Kidney (tissue), 13 donors: ENCODE measurements at regions not wholly inside any gene's neighbourhood (a gene's known extent, or its start where the extent isn't known, plus 50 kb on each side); places are given as distances from the start of the nearest gene placed in this dataset.

Source experiments
- DNase-seq, 5 donors: peaks; one replicate each; pipeline ENCODE4 v3.0.0-alpha.2; 2013 to 2020
- FAIRE-seq: peaks from 2 replicates; lab custom pipeline; 2012; peaks lifted over from hg19 to GRCh38; lab: Jason Lieb, UNC
- H3K27ac ChIP-seq, 2 donors: one replicate each; pipeline ENCODE4 v1.7.0; 2013; ENCODE audit warnings: low read depth in 2 of 2, low read length in 2 of 2, inconsistent platforms in 1 of 2
- H3K27me3 ChIP-seq: one replicate; pipeline ENCODE4 v1.7.1; 2013; ENCODE audit warnings: low read length, inconsistent platforms; ENCODE audit not compliant: control insufficient read depth, insufficient read depth
- H3K36me3 ChIP-seq, 3 donors: one replicate each; pipeline versions ENCODE4 v1.7.0 to v1.7.1; 2013; ENCODE audit warnings: low read length in 3 of 3, control low read depth in 1 of 3, inconsistent platforms in 1 of 3; ENCODE audit not compliant: insufficient read depth in 3 of 3, control insufficient read depth in 2 of 3
- H3K4me1 ChIP-seq, 3 donors: one replicate each; pipeline versions ENCODE4 v1.7.0 to v1.7.1; 2013; ENCODE audit warnings: low read length in 3 of 3, inconsistent platforms in 1 of 3, low read depth in 1 of 3; ENCODE audit not compliant: control insufficient read depth in 2 of 3, insufficient read depth in 2 of 3
- H3K4me3 ChIP-seq, 3 donors: one replicate each; pipeline versions ENCODE4 v1.7.0 to v1.8.1; 2013; ENCODE audit warnings: low read length in 3 of 3, control low read depth in 1 of 3, inconsistent platforms in 1 of 3
- H3K9ac ChIP-seq, 3 donors: one replicate each; pipeline versions ENCODE4 v1.7.0 to v1.7.1; 2013; ENCODE audit warnings: low read length in 3 of 3, control low read depth in 1 of 3, inconsistent platforms in 1 of 3
- H3K9me3 ChIP-seq, 3 donors: one replicate each; pipeline versions ENCODE4 v1.7.0 to v1.7.1; 2013; ENCODE audit warnings: low read length in 3 of 3, control low read depth in 1 of 3, inconsistent platforms in 1 of 3; ENCODE audit not compliant: control insufficient read depth in 2 of 3, insufficient read depth in 1 of 3
- CTCF ChIP-seq: IDR thresholded peaks from 3 replicates; pipeline ENCODE4 v1.5.1; 2012; ENCODE audit warnings: mild to moderate bottlenecking, moderate library complexity, borderline replicate concordance; ENCODE audit not compliant: insufficient read depth; ENCODE audit errors: extremely low read depth
- intact Hi-C: fragments of 100-400 bp; cut with DNase I; formaldehyde crosslinking; loops from one replicate; pipeline ENCODE4 v1.11.1; 2022
- donor health status: control.
- donor health status: control.
- donor health status: control.
- donor health status: control.
- donor health status: control.
- donor health status: DM: yes; HTN: yes; CAD: no.
- donor health status: Normal renal cell carcinoma (clear cell type).

DNA sequence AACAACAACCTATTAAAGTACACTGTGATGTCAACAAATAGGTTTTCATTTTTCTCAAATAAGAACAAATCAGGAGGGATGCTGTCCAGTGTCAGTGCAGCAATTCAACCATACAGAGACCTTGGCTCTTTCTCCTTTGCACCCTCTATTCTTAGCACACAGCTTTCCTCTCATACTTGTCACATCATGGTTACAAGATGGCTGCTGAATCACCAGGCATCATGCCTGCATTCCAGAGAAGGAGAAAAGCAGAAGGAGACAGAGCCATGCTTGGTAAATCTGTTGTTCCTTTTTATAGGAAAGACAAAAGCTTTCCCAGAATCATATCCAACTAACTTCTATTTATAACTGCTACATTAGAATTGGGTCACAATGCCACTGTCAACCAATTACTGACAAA, 124.7 kb upstream of the VLDLR start:
- Histone ChIP-seq H3K27ac (no peak overlapping the region), H3K9ac (no peak overlapping the region), H3K4me3 (no peak overlapping the region), H3K27me3 (no peaks in the 10 kb centered on the region), H3K36me3 (no peaks in the 10 kb centered on the region), H3K9me3 (no peaks in the 10 kb centered on the region), H3K4me1 (no peaks in the 10 kb centered on the region)
- no peak for DNase-seq
- intact Hi-C loops, result no loop called here
- FAIRE-seq, result no peak
- no peak for TF ChIP-seq CTCF

DNA sequence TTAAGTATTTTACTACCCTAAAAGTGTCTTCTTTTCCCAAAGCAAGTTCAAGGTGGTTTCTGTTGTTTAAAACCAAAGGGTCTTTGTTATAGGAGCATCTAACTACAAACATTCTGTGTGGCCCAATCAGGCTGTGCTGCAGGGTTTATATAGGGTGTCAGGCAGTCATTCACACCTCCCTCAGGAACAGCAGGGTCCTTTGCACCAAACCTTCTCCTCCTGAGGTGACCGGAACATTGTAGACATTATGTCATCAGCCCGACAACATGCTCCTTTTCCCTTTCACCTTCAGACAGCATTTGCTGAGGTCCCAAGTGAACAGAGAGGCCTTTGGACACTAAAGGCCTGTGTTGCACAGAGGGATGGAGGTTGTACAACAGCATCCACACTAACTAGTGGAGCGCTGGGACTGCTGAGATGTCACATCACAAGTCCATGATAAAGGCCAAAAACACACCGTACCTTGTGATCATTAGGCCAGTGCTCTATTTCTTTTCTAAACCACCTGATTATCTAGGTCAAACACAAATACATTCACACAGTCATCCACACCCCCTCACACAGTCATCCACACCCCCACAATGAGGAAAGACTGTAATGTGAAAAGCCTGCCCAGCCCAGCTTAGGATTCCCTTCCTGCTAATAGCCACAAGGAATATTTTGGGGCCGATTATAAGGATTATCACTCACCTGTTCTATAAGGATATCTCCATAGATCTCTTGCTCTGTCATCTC, 123.8 kb upstream of the VLDLR start:
- intact Hi-C loops, result no loop called here
- no peaks in the 10 kb centered on the region for H3K36me3 ChIP-seq
- no peak overlapping the region for H3K4me3 ChIP-seq
- TF ChIP-seq CTCF, result no peak
- H3K9ac ChIP-seq, result no peak overlapping the region
- no peaks in the 10 kb centered on the region for H3K9me3 ChIP-seq
- DNase-seq (no peak), FAIRE-seq (no peak)
- no peaks in the 10 kb centered on the region for H3K27me3 ChIP-seq
- no peak overlapping the region for H3K27ac ChIP-seq
- H3K4me1 ChIP-seq, result no peaks in the 10 kb centered on the region

- DNase-seq, result no peak
- Histone ChIP-seq H3K4me1 (no peaks in the 10 kb centered on the region), H3K9me3 (no peaks in the 10 kb centered on the region), H3K27ac (no peak overlapping the region), H3K36me3 (no peaks in the 10 kb centered on the region), H3K9ac (no peak overlapping the region), H3K27me3 (no peaks in the 10 kb centered on the region), H3K4me3 (no peak overlapping the region)
- no peak for FAIRE-seq
- intact Hi-C loops, result no loop called here
- no peak for TF ChIP-seq CTCF
Observed at GRCh38 chr9:2502210-2502609, 119.4 kb upstream of the VLDLR start.

DNA sequence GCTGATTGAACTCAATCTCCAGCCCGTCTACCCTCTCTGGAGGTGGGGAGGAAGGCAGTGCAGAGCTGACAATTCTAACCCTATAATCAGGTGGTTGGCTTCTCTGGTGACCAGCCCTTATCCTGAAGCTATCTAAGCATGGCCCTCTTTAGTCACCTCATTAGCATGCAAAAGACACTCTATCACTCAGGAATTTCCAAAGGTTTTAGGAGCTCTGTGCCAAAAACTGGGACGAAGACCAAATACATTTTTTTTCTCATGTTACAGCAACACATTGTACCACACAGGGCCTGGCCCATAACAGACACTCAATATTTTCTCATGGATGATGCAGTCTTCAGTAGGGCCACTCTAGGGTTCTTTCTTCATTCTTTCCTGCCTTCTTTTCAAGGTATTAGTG, 118.8 kb upstream of the VLDLR start:
- intact Hi-C loops, result no loop called here
- H3K9me3 ChIP-seq, result no peaks in the 10 kb centered on the region
- no peak overlapping the region for H3K4me3 ChIP-seq
- no peaks in the 10 kb centered on the region for H3K27me3 ChIP-seq
- no peaks in the 10 kb centered on the region for H3K36me3 ChIP-seq
- no peak for DNase-seq
- H3K4me1 ChIP-seq, result no peaks in the 10 kb centered on the region
- no peak for FAIRE-seq
- no peak for TF ChIP-seq CTCF
- no peak overlapping the region for H3K27ac ChIP-seq
- no peak overlapping the region for H3K9ac ChIP-seq
